AG04450 (cell line): ENCODE measurements at regions not wholly inside any gene's neighbourhood (a gene's known extent, or its start where the extent isn't known, plus 50 kb on each side); places are given as distances from the start of the nearest gene placed in this dataset.

ENCODE experiments used
- CTCF ChIA-PET: fragments of 300-600, 350-600 bp; formaldehyde crosslinking; extraction: SDS; loops from one replicate; lab custom pipeline; 2022; ENCODE audit warnings: antibody characterized with exemption, inconsistent platforms; lab: Charles Lee
- POLR2A ChIA-PET: fragments of 350-600 bp; formaldehyde crosslinking; extraction: SDS; loops from one replicate; lab custom pipeline; 2021; ENCODE audit warnings: antibody characterized with exemption, inconsistent platforms; lab: Yijun Ruan, JAX
- DNase-seq: peaks from one replicate; pipeline ENCODE4 v3.0.0-alpha.2; 2011; ENCODE audit warnings: low read depth, low spot score
- H3K27ac ChIP-seq: one replicate; pipeline ENCODE4 v1.5.1; 2012; ENCODE audit warnings: low read depth, low read length, control low read depth
- H3K27me3 ChIP-seq: one replicate; pipeline ENCODE4 v1.6.0; 2012; ENCODE audit warnings: low read length; ENCODE audit not compliant: control insufficient read depth, insufficient read depth
- H3K4me3 ChIP-seq: 2 replicates; pipeline ENCODE4 v1.5.1; 2011; ENCODE audit warnings: mild to moderate bottlenecking, low read depth, low read length, control low read depth
- H3K9me3 ChIP-seq: 2 replicates; pipeline ENCODE4 v1.5.1; 2012; ENCODE audit warnings: low read length; ENCODE audit not compliant: control insufficient read depth, insufficient read depth
- TF ChIP-seq, protein P1 (sequence below): IDR thresholded peaks from 2 replicates; pipeline ENCODE4 v1.5.1; 2011; ENCODE audit warnings: low read depth, low read length, control low read depth, inconsistent platforms

GRCh38 chr1:199953651-199954050 lies 73.9 kb upstream of the NR5A2 start:
- CTCF ChIA-PET: interaction anchor here (0.6 to 1.2 kb wide), 2 partner anchors 534 to 556 kb away, joined by 3 read pairs; no protein-coding TSS in a partner anchor
- H3K27ac ChIP-seq: no peak overlapping the region
- POLR2A ChIA-PET: no interaction called here

GRCh38 chr1:199954699-199955098 lies 72.8 kb upstream of the NR5A2 start:
- Histone ChIP-seq H3K4me3 (no peak overlapping the region), H3K27ac (no peak overlapping the region), H3K27me3 (no peaks in the 10 kb centered on the region), H3K9me3 (peaks cover 5% of the 10 kb centered on the region; the same call in 1 of the 2 replicates)
- CTCF ChIA-PET: no interaction called here
- TF ChIP-seq, protein P1, sequence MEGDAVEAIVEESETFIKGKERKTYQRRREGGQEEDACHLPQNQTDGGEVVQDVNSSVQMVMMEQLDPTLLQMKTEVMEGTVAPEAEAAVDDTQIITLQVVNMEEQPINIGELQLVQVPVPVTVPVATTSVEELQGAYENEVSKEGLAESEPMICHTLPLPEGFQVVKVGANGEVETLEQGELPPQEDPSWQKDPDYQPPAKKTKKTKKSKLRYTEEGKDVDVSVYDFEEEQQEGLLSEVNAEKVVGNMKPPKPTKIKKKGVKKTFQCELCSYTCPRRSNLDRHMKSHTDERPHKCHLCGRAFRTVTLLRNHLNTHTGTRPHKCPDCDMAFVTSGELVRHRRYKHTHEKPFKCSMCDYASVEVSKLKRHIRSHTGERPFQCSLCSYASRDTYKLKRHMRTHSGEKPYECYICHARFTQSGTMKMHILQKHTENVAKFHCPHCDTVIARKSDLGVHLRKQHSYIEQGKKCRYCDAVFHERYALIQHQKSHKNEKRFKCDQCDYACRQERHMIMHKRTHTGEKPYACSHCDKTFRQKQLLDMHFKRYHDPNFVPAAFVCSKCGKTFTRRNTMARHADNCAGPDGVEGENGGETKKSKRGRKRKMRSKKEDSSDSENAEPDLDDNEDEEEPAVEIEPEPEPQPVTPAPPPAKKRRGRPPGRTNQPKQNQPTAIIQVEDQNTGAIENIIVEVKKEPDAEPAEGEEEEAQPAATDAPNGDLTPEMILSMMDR: 0 out of 2 replicates have a peak, but pooled peaks have one; percentile 13
- POLR2A ChIA-PET: interaction anchor here (0.6 kb wide), 1 partner anchor 55 kb away, joined by 4 read pairs; no protein-coding TSS in a partner anchor
- no peak for DNase-seq

More at GRCh38 chr1:199953651-199954050, 73.9 kb upstream of the NR5A2 start:
- DNase-seq: no peak
- TF ChIP-seq, protein P1: no peak
- no peaks in the 10 kb centered on the region for H3K9me3 ChIP-seq
- H3K4me3 ChIP-seq: no peak overlapping the region
- no peaks in the 10 kb centered on the region for H3K27me3 ChIP-seq

DNA sequence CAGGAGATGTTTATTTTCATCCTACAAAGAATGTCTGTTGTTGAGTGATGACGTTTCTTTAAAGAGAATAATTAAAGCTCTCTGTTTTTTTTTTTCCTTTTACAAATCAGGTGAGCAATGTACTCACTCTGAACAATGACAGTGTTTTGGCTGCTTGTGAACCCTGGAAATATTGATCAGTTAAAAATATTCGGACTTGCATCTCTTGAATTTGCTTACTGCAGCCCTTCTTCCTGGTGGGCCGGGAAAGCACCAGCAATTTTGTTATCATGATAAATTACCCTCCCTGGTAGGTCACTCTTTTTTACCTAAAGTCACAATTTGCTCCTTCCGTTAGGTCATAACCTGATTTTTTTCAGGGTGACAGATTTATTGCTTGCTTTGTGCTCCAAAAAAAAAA lies 72.3 kb upstream of the NR5A2 start:
- Histone ChIP-seq H3K27me3 (no peaks in the 10 kb centered on the region), H3K27ac (no peak overlapping the region), H3K9me3 (peaks cover 7% of the 10 kb centered on the region; the same call in 1 of the 2 replicates), H3K4me3 (no peak overlapping the region)
- ChIA-PET POLR2A (no interaction called here), CTCF (interaction anchor here (0.7 kb wide), 1 partner anchor 38 kb away, joined by 3 read pairs; no protein-coding TSS in a partner anchor)
- no peak for DNase-seq
- TF ChIP-seq, protein P1: no peak

DNA sequence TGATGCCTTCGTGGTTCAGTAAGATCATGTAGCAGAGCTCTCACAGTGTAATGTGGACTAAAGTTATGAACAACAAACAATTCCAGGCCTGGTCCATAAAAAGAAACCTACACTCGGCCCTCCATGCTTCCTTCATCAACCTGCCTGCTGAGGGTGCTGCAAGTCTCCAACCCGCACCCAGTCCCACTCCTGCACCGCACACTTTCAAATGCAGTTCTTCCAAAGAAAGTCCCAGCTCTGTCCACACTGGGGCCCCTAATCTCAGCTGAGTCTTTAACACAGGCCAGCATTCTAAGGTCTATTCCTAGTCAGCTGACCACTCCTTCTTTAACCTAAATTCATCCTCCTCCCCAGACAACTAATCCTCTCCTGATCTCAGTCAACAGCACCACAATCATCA lies 71.5 kb upstream of the NR5A2 start:
- CTCF ChIA-PET: interaction anchor here (0.9 kb wide), 1 partner anchor 271 kb away, joined by 4 read pairs; no protein-coding TSS in a partner anchor

More for the DNA sequence above, 71.5 kb upstream of the NR5A2 start:
- no peak overlapping the region for H3K4me3 ChIP-seq
- POLR2A ChIA-PET: no interaction called here
- H3K27me3 ChIP-seq: no peaks in the 10 kb centered on the region
- peaks cover 7% of the 10 kb centered on the region; the same call in 1 of the 2 replicates for H3K9me3 ChIP-seq
- TF ChIP-seq, protein P1: no peak
- no peak for DNase-seq
- no peak overlapping the region for H3K27ac ChIP-seq
